Left ventricle myocardium inferior (tissue), 1 donor: ENCODE measurements at regions not wholly inside any gene's neighbourhood (a gene's known extent, or its start where the extent isn't known, plus 50 kb on each side); places are given as distances from the start of the nearest gene placed in this dataset.

Source experiments
- DNase-seq: peaks from one replicate; pipeline ENCODE4 v3.0.0-alpha.2; 2020
- H3K27ac ChIP-seq: fragments of 200-600 bp; replicated peaks from 2 replicates; pipeline ENCODE4 v1.8.0; 2021
- H3K27me3 ChIP-seq: fragments of 200-600 bp; 2 replicates; pipeline ENCODE4 v1.8.0; 2021; ENCODE audit warnings: low read depth
- H3K36me3 ChIP-seq: fragments of 200-600 bp; 2 replicates; pipeline ENCODE4 v1.8.0; 2021
- H3K4me1 ChIP-seq: fragments of 200-600 bp; 2 replicates; pipeline ENCODE4 v1.8.0; 2021
- H3K4me3 ChIP-seq: fragments of 200-600 bp; 2 replicates; pipeline ENCODE4 v1.8.0; 2021; ENCODE audit warnings: mild to moderate bottlenecking, moderate library complexity
- H3K9me3 ChIP-seq: fragments of 200-600 bp; replicated peaks from 2 replicates; pipeline ENCODE4 v1.8.0; 2021
- intact Hi-C: fragments of 100-400 bp; cut with micrococcal nuclease; formaldehyde crosslinking; loops from one replicate; pipeline ENCODE4 v1.11.0; 2022
- TF ChIP-seq, protein P1 (sequence below): fragments of 200-600 bp; IDR thresholded peaks from 2 replicates; pipeline ENCODE4 v1.8.0; 2021; ENCODE audit warnings: antibody characterized with exemption, mild to moderate bottlenecking, borderline replicate concordance
- donor health status: DM: no; HTN: yes; CAD: no; lungs with severe emphysema.

DNA sequence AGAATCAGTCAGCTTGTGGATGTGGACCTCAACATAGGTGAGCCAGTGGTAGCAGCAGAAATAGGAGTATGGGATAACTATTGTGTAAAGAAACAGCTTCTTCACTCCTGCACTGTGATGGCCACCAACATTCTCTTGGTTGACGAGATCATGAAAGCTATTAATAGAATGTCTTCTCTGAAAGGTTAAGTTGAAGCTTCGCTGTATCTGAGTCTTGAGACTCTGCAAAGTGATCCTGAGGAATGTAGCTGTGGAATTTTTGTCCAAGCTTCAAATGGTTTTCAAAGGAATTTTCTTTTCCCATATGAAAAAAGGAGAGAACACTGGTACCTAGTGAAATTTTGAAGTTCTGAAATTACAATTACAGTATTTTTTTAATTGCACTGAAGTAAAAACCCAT, 146.3 kb downstream of the GMNC start:
- no peaks in the 10 kb centered on the region for H3K4me1 ChIP-seq
- no peak overlapping the region for H3K27ac ChIP-seq
- no peak overlapping the region for H3K4me3 ChIP-seq
- H3K9me3 ChIP-seq, result no peaks in the 10 kb centered on the region
- no peaks in the 10 kb centered on the region for H3K36me3 ChIP-seq
- intact Hi-C loops, result no loop called here
- no peak for DNase-seq
- TF ChIP-seq, protein P1, sequence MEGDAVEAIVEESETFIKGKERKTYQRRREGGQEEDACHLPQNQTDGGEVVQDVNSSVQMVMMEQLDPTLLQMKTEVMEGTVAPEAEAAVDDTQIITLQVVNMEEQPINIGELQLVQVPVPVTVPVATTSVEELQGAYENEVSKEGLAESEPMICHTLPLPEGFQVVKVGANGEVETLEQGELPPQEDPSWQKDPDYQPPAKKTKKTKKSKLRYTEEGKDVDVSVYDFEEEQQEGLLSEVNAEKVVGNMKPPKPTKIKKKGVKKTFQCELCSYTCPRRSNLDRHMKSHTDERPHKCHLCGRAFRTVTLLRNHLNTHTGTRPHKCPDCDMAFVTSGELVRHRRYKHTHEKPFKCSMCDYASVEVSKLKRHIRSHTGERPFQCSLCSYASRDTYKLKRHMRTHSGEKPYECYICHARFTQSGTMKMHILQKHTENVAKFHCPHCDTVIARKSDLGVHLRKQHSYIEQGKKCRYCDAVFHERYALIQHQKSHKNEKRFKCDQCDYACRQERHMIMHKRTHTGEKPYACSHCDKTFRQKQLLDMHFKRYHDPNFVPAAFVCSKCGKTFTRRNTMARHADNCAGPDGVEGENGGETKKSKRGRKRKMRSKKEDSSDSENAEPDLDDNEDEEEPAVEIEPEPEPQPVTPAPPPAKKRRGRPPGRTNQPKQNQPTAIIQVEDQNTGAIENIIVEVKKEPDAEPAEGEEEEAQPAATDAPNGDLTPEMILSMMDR, result no peak
- H3K27me3 ChIP-seq, result no peaks in the 10 kb centered on the region

DNA sequence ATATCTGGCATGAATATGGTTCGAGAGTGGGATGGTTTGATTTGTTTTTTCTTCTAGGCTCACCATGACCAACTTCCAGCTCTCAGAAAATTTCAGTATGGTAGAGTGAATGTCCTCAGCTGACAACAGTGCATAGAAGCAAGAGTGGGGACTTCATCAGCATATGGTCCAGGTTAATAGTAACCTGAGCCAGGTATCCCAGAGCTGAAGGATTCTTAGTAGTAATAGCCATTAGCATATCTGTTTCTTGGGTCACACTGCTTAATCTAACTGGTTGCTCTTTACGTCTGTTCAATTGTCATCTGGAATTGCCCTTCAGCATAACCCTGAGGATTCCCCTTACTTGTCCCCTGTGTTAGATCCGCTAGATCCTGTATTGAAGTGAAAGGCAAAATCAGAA, 151.8 kb downstream of the GMNC start:
- DNase-seq, result no peak
- TF ChIP-seq, protein P1, result no peak

DNA sequence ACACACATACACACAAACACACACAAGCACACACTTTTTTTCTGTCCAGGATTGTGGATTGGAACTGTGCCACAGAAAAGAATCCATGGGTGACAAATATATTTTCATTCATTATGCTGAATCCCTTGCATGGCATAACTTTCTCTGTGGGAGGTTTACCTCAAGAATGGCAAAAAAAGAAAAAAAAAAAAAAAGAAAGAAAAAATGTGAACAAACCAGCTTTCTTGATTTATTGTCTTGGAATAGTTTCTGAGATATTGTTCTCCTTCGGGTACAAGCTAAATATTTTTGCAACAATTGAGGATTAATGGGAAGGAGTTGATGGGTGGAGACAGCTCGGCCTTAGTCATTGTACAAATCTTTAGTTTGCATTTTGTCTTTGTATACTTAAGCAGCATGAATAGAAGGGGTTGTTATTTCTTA, 153.1 kb downstream of the GMNC start:
- no peak overlapping the region for H3K4me3 ChIP-seq
- H3K36me3 ChIP-seq, result no peaks in the 10 kb centered on the region
- H3K27ac ChIP-seq, result no peak overlapping the region
- no peak for DNase-seq
- TF ChIP-seq, protein P1, result no peak
- H3K27me3 ChIP-seq, result no peaks in the 10 kb centered on the region
- no peaks in the 10 kb centered on the region for H3K9me3 ChIP-seq
- intact Hi-C loops, result loop anchor here (10.0 kb wide), 1 partner anchor 345 kb away; no protein-coding TSS in a partner anchor
- no peaks in the 10 kb centered on the region for H3K4me1 ChIP-seq

More for the DNA sequence above, 151.8 kb downstream of the GMNC start:
- no peak overlapping the region for H3K4me3 ChIP-seq
- H3K27me3 ChIP-seq, result no peaks in the 10 kb centered on the region
- H3K36me3 ChIP-seq, result no peaks in the 10 kb centered on the region
- no peaks in the 10 kb centered on the region for H3K9me3 ChIP-seq
- intact Hi-C loops, result no loop called here
- no peaks in the 10 kb centered on the region for H3K4me1 ChIP-seq
- H3K27ac ChIP-seq, result no peak overlapping the region
